ENCODE measurements at regions not wholly inside any gene's neighbourhood (a gene's known extent, or its start where the extent isn't known, plus 50 kb on each side); places are given as distances from the start of the nearest gene placed in this dataset.
"Not testable (repeated sequence)": the region's sequence is repeated elsewhere in the genome, so short reads cannot be mapped to it uniquely, and the experiment has no call there.

DNA sequence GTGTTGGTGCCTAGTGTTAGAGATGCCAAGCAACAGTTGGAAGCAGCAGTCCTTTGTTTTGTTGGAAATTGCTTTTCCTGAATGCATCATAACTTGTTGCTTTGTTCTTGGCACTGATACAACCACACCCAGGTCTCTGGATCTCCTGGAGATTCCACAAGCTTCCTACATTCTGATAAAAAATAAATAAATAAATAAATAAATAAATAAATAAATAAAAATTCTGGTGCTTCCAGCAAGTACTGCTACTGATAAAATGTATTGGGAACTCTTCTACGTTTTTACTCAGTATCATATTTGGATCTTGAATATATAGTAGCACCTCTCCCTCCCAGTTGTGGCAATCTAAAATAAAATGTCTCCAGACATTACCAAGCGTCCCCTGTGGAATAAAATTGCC, 62.7 kb upstream of the GRID2 start:
- no peak for DNase-seq

DNA sequence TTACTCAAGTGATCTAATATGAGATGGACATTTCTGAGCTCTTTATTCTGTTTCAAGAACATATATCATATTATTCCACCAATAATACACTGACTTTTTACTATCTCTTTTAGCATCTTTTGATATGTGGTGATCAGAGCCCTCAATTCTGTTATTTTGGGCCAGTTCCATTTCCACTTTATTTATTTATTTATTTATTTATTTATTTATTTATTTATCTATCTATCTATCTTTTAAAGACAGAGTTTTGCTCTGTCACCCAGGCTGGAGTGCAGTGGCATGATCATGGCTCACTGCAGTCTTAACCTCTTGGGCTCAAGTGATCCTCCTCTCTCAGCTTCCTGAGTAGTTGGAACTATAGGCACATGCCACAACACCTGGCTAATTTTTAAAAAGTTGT, 57.4 kb upstream of the GRID2 start:
- DNase-seq: no peak

DNA sequence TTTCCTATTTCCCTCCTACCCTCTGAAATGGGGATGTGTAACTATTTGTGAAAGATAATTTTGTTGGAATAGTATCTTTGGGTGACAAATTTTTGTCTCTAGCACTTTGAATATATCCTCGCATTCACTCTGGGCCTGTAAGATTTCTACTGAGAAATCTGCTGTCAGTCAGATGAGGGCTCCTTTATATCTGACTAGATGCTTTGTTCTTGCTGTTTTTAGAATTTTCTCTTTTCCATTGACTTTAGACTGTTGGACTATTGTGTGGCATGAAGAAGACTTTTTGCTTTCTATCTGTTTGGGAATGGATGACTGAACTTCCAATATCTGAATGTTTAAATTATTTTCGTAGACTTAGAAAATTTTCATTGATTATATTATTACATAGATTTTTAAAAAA, 54.2 kb upstream of the GRID2 start:
- DNase-seq: no peak

GRCh38 chr4:92251711-92252110, 52.1 kb upstream of the GRID2 start:
- no peak for DNase-seq

DNA sequence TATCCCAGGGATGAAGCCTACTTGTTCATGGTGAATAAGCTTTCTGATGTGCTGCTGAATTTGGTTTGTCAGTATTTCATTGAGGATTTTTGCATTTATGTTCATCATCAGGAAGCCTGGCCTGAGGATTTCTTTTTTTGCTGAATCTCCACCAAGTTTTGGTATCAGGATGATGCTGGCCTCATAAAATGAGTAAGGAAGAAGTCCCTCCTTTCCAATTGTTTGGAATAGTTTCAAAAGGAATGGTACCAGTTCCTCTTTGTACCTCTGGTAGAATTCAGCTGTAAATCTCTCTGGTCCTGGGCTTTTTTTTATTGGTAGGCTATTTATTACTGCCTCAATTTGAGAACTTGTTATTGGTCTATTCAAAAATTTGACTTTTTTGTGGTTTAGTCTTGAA, 51.4 kb upstream of the GRID2 start:
- DNase-seq: not testable (repeated sequence)

GRCh38 chr4:92252846-92253245, 50.9 kb upstream of the GRID2 start:
- no peak for DNase-seq

GRCh38 chr4:92253550-92253949, 50.2 kb upstream of the GRID2 start:
- no peak for DNase-seq
